ENCODE measurements at regions not wholly inside any gene's neighbourhood (a gene's known extent, or its start where the extent isn't known, plus 50 kb on each side); places are given as distances from the start of the nearest gene placed in this dataset.
"Not testable (repeated sequence)": the region's sequence is repeated elsewhere in the genome, so short reads cannot be mapped to it uniquely, and the experiment has no call there.

- DNase-seq = no peak
Observed at GRCh38 chr2:240383871-240384700, 51.4 kb upstream of the GPC1 start.

GRCh38 chr2:240384711-240385450 lies 50.6 kb upstream of the GPC1 start:
- no peak for DNase-seq

GRCh38 chr2:240385451-240386161 lies 49.9 kb upstream of the GPC1 start:
- DNase-seq = not testable (repeated sequence)
